HFFc6 (cell line): ENCODE measurements at regions not wholly inside any gene's neighbourhood (a gene's known extent, or its start where the extent isn't known, plus 50 kb on each side); places are given as distances from the start of the nearest gene placed in this dataset.

Experiments used
- DNase-seq: peaks from one replicate; pipeline ENCODE4 v3.0.0-alpha.2; 2018
- H3K27ac Mint-ChIP-seq: 2 replicates; pipeline ENCODE4 v1.8.0; 2020; ENCODE audit warnings: mild to moderate bottlenecking, mixed read lengths
- H3K27me3 Mint-ChIP-seq: 2 replicates; pipeline ENCODE4 v1.8.0; 2021; ENCODE audit warnings: mild to moderate bottlenecking, moderate library complexity, mixed read lengths; ENCODE audit not compliant: insufficient read depth
- H3K36me3 Mint-ChIP-seq: 2 replicates; pipeline ENCODE4 v1.8.0; 2021; ENCODE audit warnings: low read depth, mixed read lengths
- H3K4me1 Mint-ChIP-seq: 2 replicates; pipeline ENCODE4 v1.8.0; 2020; ENCODE audit warnings: low read depth, mixed read lengths
- H3K4me3 Mint-ChIP-seq: 2 replicates; pipeline ENCODE4 v1.8.0; 2020; ENCODE audit warnings: mild to moderate bottlenecking, moderate library complexity, mixed read lengths
- H3K9me3 Mint-ChIP-seq: 2 replicates; pipeline ENCODE4 v1.8.0; 2020; ENCODE audit warnings: mild to moderate bottlenecking, mixed read lengths
- CTCF ChIP-seq: fragments of 200-600 bp; sonication (generic); IDR thresholded peaks from 2 replicates; pipeline ENCODE4 v1.5.0; 2021; ENCODE audit warnings: antibody characterized with exemption, mild to moderate bottlenecking

- no peak for DNase-seq
- Mint-ChIP-seq H3K27ac (no peak overlapping the region), H3K4me3 (no peak overlapping the region), H3K4me1 (peaks cover 8% of the 10 kb centered on the region; the same call in 1 of the 2 replicates), H3K9me3 (no peaks in the 10 kb centered on the region; the same call in 1 of the 2 replicates), H3K27me3 (peaks cover 3% of the 10 kb centered on the region), H3K36me3 (no peaks in the 10 kb centered on the region)
- no peak for TF ChIP-seq CTCF
Measured at GRCh38 chr5:68843624-68844364, 250.0 kb upstream of the SLC30A5 start.

- no peak overlapping the region for H3K4me3 Mint-ChIP-seq
- no peak for TF ChIP-seq CTCF
- no peak overlapping the region for H3K27ac Mint-ChIP-seq
- no peaks in the 10 kb centered on the region; the same call in 1 of the 2 replicates for H3K9me3 Mint-ChIP-seq
- H3K36me3 Mint-ChIP-seq: no peaks in the 10 kb centered on the region
- H3K27me3 Mint-ChIP-seq: peaks cover 3% of the 10 kb centered on the region
- H3K4me1 Mint-ChIP-seq: peaks cover 8% of the 10 kb centered on the region; the same call in 1 of the 2 replicates
- DNase-seq: peak; percentile 4
Measured at GRCh38 chr5:68845131-68845530, 248.7 kb upstream of the SLC30A5 start.

GRCh38 chr5:68846828-68847227 is 247.0 kb upstream of the SLC30A5 start:
- no peak overlapping the region for H3K4me3 Mint-ChIP-seq
- no peak overlapping the region for H3K27ac Mint-ChIP-seq
- TF ChIP-seq CTCF: no peak

GRCh38 chr5:68848091-68848490 is 245.7 kb upstream of the SLC30A5 start:
- peak; percentile 66 for DNase-seq
- Mint-ChIP-seq H3K36me3 (no peaks in the 10 kb centered on the region), H3K9me3 (no peaks in the 10 kb centered on the region; the same call in 1 of the 2 replicates), H3K4me3 (no peak overlapping the region), H3K4me1 (peaks cover 8% of the 10 kb centered on the region; the same call in 1 of the 2 replicates), H3K27me3 (peaks cover 3% of the 10 kb centered on the region; the same call in 1 of the 2 replicates), H3K27ac (no peak overlapping the region)
- TF ChIP-seq CTCF: no peak

More at GRCh38 chr5:68846828-68847227, 247.0 kb upstream of the SLC30A5 start:
- H3K36me3 Mint-ChIP-seq: no peaks in the 10 kb centered on the region
- H3K27me3 Mint-ChIP-seq: peaks cover 3% of the 10 kb centered on the region
- H3K9me3 Mint-ChIP-seq: no peaks in the 10 kb centered on the region; the same call in 1 of the 2 replicates
- no peak for DNase-seq
- H3K4me1 Mint-ChIP-seq: peaks cover 8% of the 10 kb centered on the region; the same call in 1 of the 2 replicates

DNA sequence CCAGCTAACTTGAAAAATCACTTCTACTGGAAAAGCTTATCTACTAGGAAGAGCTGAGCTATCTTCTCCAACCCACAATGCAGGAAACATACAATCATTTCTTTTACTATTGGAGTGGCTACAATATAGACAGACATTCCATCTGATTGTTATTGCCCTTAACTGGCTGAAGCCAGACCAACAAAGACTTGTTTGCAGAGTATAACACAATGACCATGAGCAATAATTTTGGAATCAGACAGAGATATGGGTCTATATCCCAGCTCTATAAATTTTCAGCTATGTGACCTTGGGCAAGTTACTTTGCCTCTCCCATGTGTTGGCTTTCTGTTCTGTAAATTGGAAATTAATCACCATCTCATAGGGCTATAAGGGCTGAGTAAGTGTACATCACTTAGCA is 244.7 kb upstream of the SLC30A5 start:
- DNase-seq: no peak
- H3K27ac Mint-ChIP-seq: no peak overlapping the region
- peaks cover 3% of the 10 kb centered on the region; the same call in 1 of the 2 replicates for H3K27me3 Mint-ChIP-seq
- TF ChIP-seq CTCF: no peak
- H3K4me1 Mint-ChIP-seq: peaks cover 8% of the 10 kb centered on the region; the same call in 1 of the 2 replicates
- no peaks in the 10 kb centered on the region for H3K36me3 Mint-ChIP-seq
- H3K9me3 Mint-ChIP-seq: no peaks in the 10 kb centered on the region; the same call in 1 of the 2 replicates
- no peak overlapping the region for H3K4me3 Mint-ChIP-seq
